Loucy (cell line): ENCODE measurements at regions not wholly inside any gene's neighbourhood (a gene's known extent, or its start where the extent isn't known, plus 50 kb on each side); places are given as distances from the start of the nearest gene placed in this dataset.

Experiments
- H2AFZ ChIP-seq: fragments of 200-600 bp; sonication (generic); 2 replicates; pipeline ENCODE4 v1.6.0; 2016; ENCODE audit warnings: antibody characterized with exemption, mild to moderate bottlenecking, low read length, moderate library complexity
- H3F3A ChIP-seq: fragments of 200-600 bp; 2 replicates; pipeline ENCODE4 v1.6.0; 2016; ENCODE audit warnings: antibody characterized with exemption, low read depth, mild to moderate bottlenecking
- H3K27me3 ChIP-seq: fragments of 200-600 bp; sonication (generic); 2 replicates; pipeline ENCODE4 v1.6.1; 2014; ENCODE audit warnings: low read length, mild to moderate bottlenecking; ENCODE audit not compliant: insufficient read depth, poor library complexity, severe bottlenecking
- H3K36me3 ChIP-seq: fragments of 200-600 bp; sonication (generic); 2 replicates; pipeline ENCODE4 v1.6.1; 2016; ENCODE audit warnings: low read length; ENCODE audit not compliant: insufficient read depth
- H3K4me1 ChIP-seq: fragments of 200-600 bp; sonication (generic); 2 replicates; pipeline ENCODE4 v1.5.1; 2014; ENCODE audit warnings: low read length, mild to moderate bottlenecking; ENCODE audit not compliant: insufficient read depth, poor library complexity, severe bottlenecking
- H3K4me2 ChIP-seq: fragments of 200-600 bp; sonication (generic); 2 replicates; pipeline ENCODE4 v1.6.0; 2014; ENCODE audit warnings: antibody characterized with exemption, low read length, low read depth, mild to moderate bottlenecking; ENCODE audit not compliant: poor library complexity, severe bottlenecking
- H3K4me3 ChIP-seq: fragments of 200-600 bp; sonication (generic); 2 replicates; pipeline ENCODE4 v1.5.1; 2014; ENCODE audit warnings: low read length, mild to moderate bottlenecking, mixed read lengths; ENCODE audit not compliant: poor library complexity, severe bottlenecking
- H3K79me2 ChIP-seq: fragments of 200-600 bp; sonication (generic); 2 replicates; pipeline ENCODE4 v1.6.1; 2014; ENCODE audit warnings: low read length; ENCODE audit not compliant: insufficient read depth
- H3K9ac ChIP-seq: fragments of 200-600 bp; sonication (generic); 2 replicates; pipeline ENCODE4 v1.6.0; 2014; ENCODE audit warnings: mild to moderate bottlenecking, low read depth, low read length, moderate library complexity; ENCODE audit not compliant: poor library complexity, severe bottlenecking
- H3K9me2 ChIP-seq: fragments of 200-600 bp; sonication (generic); replicated peaks from 2 replicates; pipeline ENCODE4 v1.6.1; 2016; ENCODE audit warnings: low read depth, low read length, mixed read lengths
- H3K9me3 ChIP-seq: fragments of 200-600 bp; sonication (generic); 2 replicates; pipeline ENCODE4 v1.6.1; 2014; ENCODE audit warnings: mild to moderate bottlenecking, antibody characterized with exemption, low read length, low read depth; ENCODE audit not compliant: insufficient read depth
- H4K20me1 ChIP-seq: fragments of 200-600 bp; sonication (generic); 2 replicates; pipeline ENCODE4 v1.6.0; 2014; ENCODE audit warnings: antibody characterized with exemption, low read length, mild to moderate bottlenecking; ENCODE audit not compliant: insufficient read depth, poor library complexity, severe bottlenecking
- CTCF ChIP-seq: fragments of 200-600 bp; sonication (generic); conservative IDR thresholded peaks from 2 replicates; pipeline ENCODE4 v1.5.1; 2014; ENCODE audit warnings: mild to moderate bottlenecking, antibody characterized with exemption, low read length
- EZH2phosphoT487 ChIP-seq: fragments of 200-600 bp; IDR thresholded peaks from 2 replicates; pipeline ENCODE4 v1.6.1; 2018; ENCODE audit warnings: antibody characterized with exemption, mild to moderate bottlenecking, moderate library complexity, borderline replicate concordance

DNA sequence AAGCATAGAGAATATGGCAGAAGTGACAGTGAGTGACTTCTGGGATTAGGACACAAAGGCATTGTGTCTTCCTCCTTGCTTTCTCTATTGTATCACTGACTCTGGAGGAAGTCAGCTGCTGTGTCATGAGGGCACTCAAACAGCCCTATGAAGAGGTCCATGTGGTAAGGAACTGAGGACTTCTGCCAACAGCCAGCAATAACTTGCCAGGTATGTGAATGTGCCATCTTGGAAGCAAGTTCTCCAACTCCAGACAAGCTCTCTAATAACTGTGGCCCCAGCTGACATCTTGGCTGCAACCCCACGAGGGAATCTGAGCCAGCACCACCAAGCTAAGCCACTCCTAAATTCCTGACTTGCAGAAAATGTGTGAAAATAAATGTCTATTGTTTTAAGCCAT is 83.6 kb upstream of the ZBED5 start:
- Histone ChIP-seq H3K36me3 (no peaks in the 10 kb centered on the region), H3K79me2 (no peaks in the 10 kb centered on the region), H4K20me1 (no peaks in the 10 kb centered on the region), H3K4me1 (peaks cover 3% of the 10 kb centered on the region), H3K4me2 (no peak overlapping the region), H3K9me2 (no peaks in the 10 kb centered on the region), H3K9me3 (no peaks in the 10 kb centered on the region), H2AFZ (no peak overlapping the region), H3K9ac (no peak overlapping the region), H3F3A (no peaks in the 10 kb centered on the region), H3K27me3 (no peaks in the 10 kb centered on the region), H3K4me3 (no peak overlapping the region)
- TF ChIP-seq EZH2phosphoT487 = no peak
- TF ChIP-seq CTCF = no peak

DNA sequence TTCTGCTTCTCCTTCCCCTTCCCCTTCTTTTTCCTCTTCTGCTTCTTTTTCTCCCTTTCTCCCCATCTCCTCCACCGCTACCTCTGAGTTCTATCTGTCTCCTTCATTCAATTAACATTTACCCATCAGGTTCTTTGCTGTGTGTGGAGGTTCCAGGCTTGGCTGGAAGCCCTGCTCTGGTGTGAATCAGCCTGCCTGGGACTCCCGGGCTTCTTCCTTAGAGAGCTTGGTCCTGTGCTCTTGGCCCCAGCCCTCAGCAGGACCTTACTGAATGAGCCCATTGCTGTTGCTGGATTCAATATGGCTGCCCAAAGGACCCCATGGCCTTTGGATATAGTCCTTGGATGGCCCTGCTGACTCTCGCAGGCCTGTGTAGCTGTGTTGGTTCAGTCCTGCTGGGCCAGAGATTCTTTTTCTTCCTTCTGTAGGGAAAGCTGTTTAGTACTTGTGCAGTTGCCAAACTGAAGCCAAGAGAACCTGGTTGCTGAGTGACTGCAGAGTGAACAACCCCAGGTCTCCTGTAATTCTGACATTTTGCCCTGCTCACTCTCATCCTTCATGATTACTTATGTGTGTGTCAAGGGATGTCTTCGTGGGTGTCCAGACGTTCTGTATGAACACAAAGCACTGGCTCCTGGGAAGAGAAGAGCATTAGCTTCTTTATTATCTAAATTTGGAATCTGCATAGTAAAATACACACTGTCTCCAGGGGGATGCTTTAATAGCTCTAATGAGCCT is 81.0 kb upstream of the ZBED5 start:
- Histone ChIP-seq H2AFZ (no peak overlapping the region), H3K27me3 (no peaks in the 10 kb centered on the region), H3K79me2 (no peaks in the 10 kb centered on the region), H4K20me1 (no peaks in the 10 kb centered on the region), H3K9me3 (no peaks in the 10 kb centered on the region), H3K36me3 (no peaks in the 10 kb centered on the region), H3F3A (no peaks in the 10 kb centered on the region), H3K9ac (no peak overlapping the region), H3K9me2 (no peaks in the 10 kb centered on the region), H3K4me3 (no peak overlapping the region), H3K4me2 (no peak overlapping the region), H3K4me1 (peaks cover 8% of the 10 kb centered on the region)
- no peak for TF ChIP-seq CTCF
- no peak for TF ChIP-seq EZH2phosphoT487

DNA sequence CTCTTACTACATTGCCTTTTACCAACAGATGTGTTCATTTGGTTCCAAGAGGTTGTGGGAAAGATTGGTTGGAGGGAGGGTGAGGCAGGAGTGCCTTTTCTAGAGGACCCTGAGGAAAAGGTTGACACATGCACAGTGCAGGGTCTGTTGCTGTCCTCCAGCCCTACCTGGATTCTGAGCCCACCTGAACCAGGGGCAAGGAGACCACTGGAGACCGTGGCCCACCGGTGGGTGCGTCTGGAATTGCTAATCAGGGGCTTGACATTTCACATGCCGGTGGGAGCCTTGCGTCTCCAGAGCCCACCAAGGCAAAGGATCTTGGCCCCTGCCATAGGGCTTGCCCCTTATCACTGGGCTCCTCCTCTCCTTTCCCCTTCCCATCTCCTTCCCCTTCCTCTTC is 80.4 kb upstream of the ZBED5 start:
- Histone ChIP-seq H3K4me2 (no peak overlapping the region), H3K9me3 (no peaks in the 10 kb centered on the region), H4K20me1 (no peaks in the 10 kb centered on the region), H3K36me3 (no peaks in the 10 kb centered on the region), H3K9ac (no peak overlapping the region), H3K79me2 (no peaks in the 10 kb centered on the region), H2AFZ (no peak overlapping the region), H3K9me2 (no peaks in the 10 kb centered on the region), H3K4me1 (peaks cover 9% of the 10 kb centered on the region), H3K27me3 (no peaks in the 10 kb centered on the region), H3F3A (no peaks in the 10 kb centered on the region), H3K4me3 (no peak overlapping the region)
- no peak for TF ChIP-seq EZH2phosphoT487
- no peak for TF ChIP-seq CTCF
